MM.1S (cell line): ENCODE measurements at regions not wholly inside any gene's neighbourhood (a gene's known extent, or its start where the extent isn't known, plus 50 kb on each side); places are given as distances from the start of the nearest gene placed in this dataset.
A peak's percentile ranks its signal among the peaks of the same experiment; 100 is the strongest.

Experiments
- DNase-seq: peaks from one replicate; pipeline ENCODE4 v3.0.0-alpha.2; 2015
- H2AFZ ChIP-seq: fragments of 300-600 bp; sonication (generic); 2 replicates; pipeline ENCODE4 v1.6.0; 2016; ENCODE audit warnings: antibody characterized with exemption, low read length
- H3F3A ChIP-seq: fragments of 300-600 bp; sonication (generic); 2 replicates; pipeline ENCODE4 v1.6.1; 2016; ENCODE audit warnings: mild to moderate bottlenecking, antibody characterized with exemption, low read length, moderate library complexity, mixed read lengths; ENCODE audit not compliant: insufficient read depth
- H3K27ac ChIP-seq: fragments of 300-600 bp; sonication (generic); 2 replicates; pipeline ENCODE4 v1.5.1; 2016; ENCODE audit warnings: mild to moderate bottlenecking, low read length
- H3K27me3 ChIP-seq: fragments of 300-600 bp; sonication (generic); replicated peaks from 2 replicates; pipeline ENCODE4 v1.6.0; 2016; ENCODE audit warnings: low read length; ENCODE audit not compliant: insufficient read depth
- H3K36me3 ChIP-seq: fragments of 300-600 bp; sonication (generic); replicated peaks from 2 replicates; pipeline ENCODE4 v1.6.1; 2016; ENCODE audit warnings: mild to moderate bottlenecking, low read length, mixed read lengths; ENCODE audit not compliant: insufficient read depth
- H3K4me1 ChIP-seq: fragments of 300-600 bp; sonication (generic); 2 replicates; pipeline ENCODE4 v1.6.1; 2016; ENCODE audit warnings: low read length, mixed read lengths
- H3K4me2 ChIP-seq: fragments of 300-600 bp; sonication (generic); 2 replicates; pipeline ENCODE4 v1.6.0; 2016; ENCODE audit warnings: low read depth, low read length
- H3K4me3 ChIP-seq: fragments of 300-600 bp; sonication (generic); 2 replicates; pipeline ENCODE4 v1.5.1; 2016; ENCODE audit warnings: low read length, mixed read lengths
- H3K79me2 ChIP-seq: fragments of 300-600 bp; sonication (generic); 2 replicates; pipeline ENCODE4 v1.6.1; 2016; ENCODE audit warnings: mixed run types, low read length, mixed read lengths
- H3K9ac ChIP-seq: fragments of 300-600 bp; sonication (generic); 2 replicates; pipeline ENCODE4 v1.6.1; 2016; ENCODE audit warnings: low read length, mixed read lengths
- H3K9me2 ChIP-seq: fragments of 300-600 bp; sonication (generic); replicated peaks from 2 replicates; pipeline ENCODE4 v1.6.1; 2016; ENCODE audit warnings: mild to moderate bottlenecking, low read length, mixed read lengths; ENCODE audit not compliant: insufficient read depth
- H3K9me3 ChIP-seq: fragments of 300-600 bp; sonication (generic); replicated peaks from 2 replicates; pipeline ENCODE4 v1.6.1; 2016; ENCODE audit warnings: mild to moderate bottlenecking, low read length, mixed read lengths; ENCODE audit not compliant: insufficient read depth
- H4K20me1 ChIP-seq: fragments of 300-600 bp; sonication (generic); 2 replicates; pipeline ENCODE4 v1.6.1; 2016; ENCODE audit warnings: mild to moderate bottlenecking, low read length, moderate library complexity, mixed read lengths; ENCODE audit not compliant: insufficient read depth
- CTCF ChIP-seq: fragments of 300-600 bp; sonication (generic); IDR thresholded peaks from 2 replicates; pipeline ENCODE4 v1.5.1; 2016; ENCODE audit warnings: antibody characterized with exemption, low read length, mixed read lengths
- EZH2 ChIP-seq: fragments of 300-600 bp; sonication (generic); optimal IDR thresholded peaks from 2 replicates; pipeline ENCODE3; 2017; ENCODE audit warnings: low read depth, mild to moderate bottlenecking, antibody characterized with exemption, low read length, mixed read lengths
- EZH2phosphoT487 ChIP-seq: fragments of 300-600 bp; sonication (generic); IDR thresholded peaks from 2 replicates; pipeline ENCODE4 v1.6.1; 2018; ENCODE audit warnings: antibody characterized with exemption, low read length

GRCh38 chr11:11776714-11777113 is 65.1 kb upstream of the USP47 start:
- TF ChIP-seq CTCF (no peak), EZH2 (no peak), EZH2phosphoT487 (no peak)
- H3K36me3 ChIP-seq = no peaks in the 10 kb centered on the region
- no peak overlapping the region for H3K4me2 ChIP-seq
- no peak overlapping the region for H3K9ac ChIP-seq
- no peak for DNase-seq
- H3K9me3 ChIP-seq = no peaks in the 10 kb centered on the region
- no peaks in the 10 kb centered on the region for H4K20me1 ChIP-seq
- H3K4me3 ChIP-seq = no peak overlapping the region
- H3K4me1 ChIP-seq = peaks cover 25% of the 10 kb centered on the region
- H2AFZ ChIP-seq = no peak overlapping the region
- H3K9me2 ChIP-seq = no peaks in the 10 kb centered on the region
- H3K27ac ChIP-seq = no peak overlapping the region
- no peaks in the 10 kb centered on the region for H3K27me3 ChIP-seq
- no peaks in the 10 kb centered on the region for H3K79me2 ChIP-seq
- H3F3A ChIP-seq = peaks cover 13% of the 10 kb centered on the region

GRCh38 chr11:11774928-11775327 is 66.8 kb upstream of the USP47 start:
- H3K9me3 ChIP-seq = no peaks in the 10 kb centered on the region
- no peak overlapping the region for H3K4me2 ChIP-seq
- DNase-seq = no peak
- peaks cover 27% of the 10 kb centered on the region for H3K4me1 ChIP-seq
- H3K9me2 ChIP-seq = no peaks in the 10 kb centered on the region
- H3K79me2 ChIP-seq = no peaks in the 10 kb centered on the region
- H3K4me3 ChIP-seq = no peak overlapping the region
- H3F3A ChIP-seq = peaks cover 13% of the 10 kb centered on the region
- TF ChIP-seq EZH2phosphoT487 = no peak
- H3K27me3 ChIP-seq = no peaks in the 10 kb centered on the region
- H2AFZ ChIP-seq = no peak overlapping the region
- no peak overlapping the region for H3K27ac ChIP-seq
- no peaks in the 10 kb centered on the region for H4K20me1 ChIP-seq
- H3K9ac ChIP-seq = no peak overlapping the region
- H3K36me3 ChIP-seq = no peaks in the 10 kb centered on the region

- H2AFZ ChIP-seq = no peak overlapping the region
- no peaks in the 10 kb centered on the region for H3K9me2 ChIP-seq
- no peaks in the 10 kb centered on the region for H3K36me3 ChIP-seq
- H3K9ac ChIP-seq = no peak overlapping the region
- H3K27me3 ChIP-seq = no peaks in the 10 kb centered on the region
- TF ChIP-seq CTCF = no peak
- no peak for TF ChIP-seq EZH2phosphoT487
- no peak for TF ChIP-seq EZH2
- no peaks in the 10 kb centered on the region for H3K9me3 ChIP-seq
- H3F3A ChIP-seq = peaks cover 13% of the 10 kb centered on the region
- H3K27ac ChIP-seq = peak overlapping the region; percentile 36; the same call in 1 of the 2 replicates
- peak overlapping the region; percentile 13; the same call in 1 of the 2 replicates for H3K4me2 ChIP-seq
- H3K4me1 ChIP-seq = peaks cover 27% of the 10 kb centered on the region
- H3K4me3 ChIP-seq = no peak overlapping the region
- H4K20me1 ChIP-seq = no peaks in the 10 kb centered on the region
- peak; percentile 66 for DNase-seq
- no peaks in the 10 kb centered on the region for H3K79me2 ChIP-seq
Observed at GRCh38 chr11:11772865-11773515, 68.8 kb upstream of the USP47 start.

GRCh38 chr11:11770921-11771486 is 70.8 kb upstream of the USP47 start:
- peaks cover 13% of the 10 kb centered on the region for H3F3A ChIP-seq
- no peak for DNase-seq
- no peak overlapping the region for H3K9ac ChIP-seq
- H4K20me1 ChIP-seq = no peaks in the 10 kb centered on the region
- H3K9me3 ChIP-seq = no peaks in the 10 kb centered on the region
- no peaks in the 10 kb centered on the region for H3K9me2 ChIP-seq
- no peaks in the 10 kb centered on the region for H3K27me3 ChIP-seq
- no peak overlapping the region for H2AFZ ChIP-seq
- H3K27ac ChIP-seq = no peak overlapping the region
- TF ChIP-seq EZH2 = no peak
- no peak for TF ChIP-seq EZH2phosphoT487
- TF ChIP-seq CTCF = no peak
- no peak overlapping the region for H3K4me2 ChIP-seq
- H3K4me1 ChIP-seq = peaks cover 27% of the 10 kb centered on the region
- no peaks in the 10 kb centered on the region for H3K36me3 ChIP-seq
- H3K4me3 ChIP-seq = no peak overlapping the region
- H3K79me2 ChIP-seq = no peaks in the 10 kb centered on the region
